ENCODE measurements at regions not wholly inside any gene's neighbourhood (a gene's known extent, or its start where the extent isn't known, plus 50 kb on each side); places are given as distances from the start of the nearest gene placed in this dataset.

DNA sequence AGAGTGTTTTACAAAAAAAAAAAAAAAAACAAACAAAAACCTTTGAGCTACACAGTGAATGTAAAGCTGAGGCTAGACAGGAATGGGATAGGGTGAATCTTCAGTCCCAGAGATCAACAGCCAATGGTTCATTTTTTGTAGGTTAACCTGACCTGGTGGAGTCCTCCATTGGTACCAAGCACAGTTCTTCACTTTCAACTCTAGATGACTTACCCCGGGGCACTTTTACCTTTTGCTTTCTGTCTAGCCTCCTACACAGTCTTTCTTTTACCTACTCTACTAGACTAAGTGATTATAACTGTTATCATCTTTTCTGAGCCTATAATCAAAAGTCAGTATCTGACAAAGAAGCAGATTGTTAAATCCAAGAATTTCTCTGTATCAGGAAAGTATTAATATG lies 50.9 kb downstream of the ANXA2R start:
- Histone ChIP-seq H3K27me3 (peaks cover 0 to 19% (median 5%) of the 10 kb centered on the region in 4 donors), H3K4me1 (peaks cover 13 to 34% (median 14%) of the 10 kb centered on the region in 4 donors), H3K36me3 (peaks cover 0 to 2% (median 0%) of the 10 kb centered on the region in 4 donors), H3K4me3 (no peak overlapping the region), H3K9me3 (peaks cover 0 to 8% (median 0%) of the 10 kb centered on the region in 4 donors), H3K27ac (no peak overlapping the region)
- TF ChIP-seq POLR2AphosphoS5 (IDR thresholded peaks at IDR 0.05): no peak
- no peak for TF ChIP-seq POLR2A (IDR thresholded peaks at IDR 0.05)
- no peak for TF ChIP-seq EP300 (IDR thresholded peaks at IDR 0.05)
- TF ChIP-seq, protein P1, sequence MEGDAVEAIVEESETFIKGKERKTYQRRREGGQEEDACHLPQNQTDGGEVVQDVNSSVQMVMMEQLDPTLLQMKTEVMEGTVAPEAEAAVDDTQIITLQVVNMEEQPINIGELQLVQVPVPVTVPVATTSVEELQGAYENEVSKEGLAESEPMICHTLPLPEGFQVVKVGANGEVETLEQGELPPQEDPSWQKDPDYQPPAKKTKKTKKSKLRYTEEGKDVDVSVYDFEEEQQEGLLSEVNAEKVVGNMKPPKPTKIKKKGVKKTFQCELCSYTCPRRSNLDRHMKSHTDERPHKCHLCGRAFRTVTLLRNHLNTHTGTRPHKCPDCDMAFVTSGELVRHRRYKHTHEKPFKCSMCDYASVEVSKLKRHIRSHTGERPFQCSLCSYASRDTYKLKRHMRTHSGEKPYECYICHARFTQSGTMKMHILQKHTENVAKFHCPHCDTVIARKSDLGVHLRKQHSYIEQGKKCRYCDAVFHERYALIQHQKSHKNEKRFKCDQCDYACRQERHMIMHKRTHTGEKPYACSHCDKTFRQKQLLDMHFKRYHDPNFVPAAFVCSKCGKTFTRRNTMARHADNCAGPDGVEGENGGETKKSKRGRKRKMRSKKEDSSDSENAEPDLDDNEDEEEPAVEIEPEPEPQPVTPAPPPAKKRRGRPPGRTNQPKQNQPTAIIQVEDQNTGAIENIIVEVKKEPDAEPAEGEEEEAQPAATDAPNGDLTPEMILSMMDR (IDR thresholded peaks at IDR 0.05): no peak
- 82 to 84% methylated on average over 1 of the region's 1 CpG for WGBS, 2 donors
- DNase-seq: no peak
- no peak for ATAC-seq (ENCODE audit: low FRiP score in 2 of 2)

DNA sequence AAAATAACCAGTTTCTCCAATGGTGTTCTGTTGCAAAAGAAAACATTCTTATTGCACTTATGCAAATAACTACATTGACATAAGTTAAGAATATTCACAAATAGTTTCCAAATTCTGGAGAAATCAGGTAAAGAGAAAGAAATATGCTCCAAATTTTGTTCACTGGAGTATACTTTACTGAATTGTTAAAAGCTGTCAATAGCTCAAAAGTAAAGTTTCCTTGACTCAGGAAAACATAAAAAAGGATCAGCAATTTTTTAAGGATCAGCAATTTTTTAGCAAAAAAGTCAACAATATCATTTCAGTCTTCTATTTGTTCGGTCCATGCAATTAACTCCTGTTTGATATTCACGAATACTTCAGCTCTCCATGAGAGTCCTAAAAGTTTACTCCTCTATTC lies 51.6 kb downstream of the ANXA2R start:
- Histone ChIP-seq H3K9me3 (peaks cover 0 to 4% (median 0%) of the 10 kb centered on the region in 4 donors), H3K4me3 (no peak overlapping the region), H3K27me3 (peaks cover 0 to 13% (median 5%) of the 10 kb centered on the region in 4 donors), H3K27ac (no peak overlapping the region), H3K36me3 (peaks cover 0 to 2% (median 0%) of the 10 kb centered on the region in 4 donors), H3K4me1 (peaks cover 13 to 36% (median 14%) of the 10 kb centered on the region in 4 donors)
- DNase-seq (no peak), ATAC-seq (ENCODE audit: low FRiP score in 2 of 2) (no peak)
- WGBS, 2 donors: 94 to 97% methylated on average over 2 of the region's 2 CpGs
- no peak for TF ChIP-seq POLR2AphosphoS5 (IDR thresholded peaks at IDR 0.05)
- TF ChIP-seq, protein P1 (IDR thresholded peaks at IDR 0.05): no peak
- no peak for TF ChIP-seq EP300 (IDR thresholded peaks at IDR 0.05)
- TF ChIP-seq POLR2A (IDR thresholded peaks at IDR 0.05): no peak

GRCh38 chr5:42985129-42986037 lies 54.7 kb downstream of the ANXA2R start:
- 75 to 85% methylated on average over 2 of the region's 2 CpGs for WGBS, 2 donors
- H3K9me3 ChIP-seq: no peaks in the 10 kb centered on the region
- TF ChIP-seq, protein P1 (IDR thresholded peaks at IDR 0.05): no peak
- TF ChIP-seq POLR2A (IDR thresholded peaks at IDR 0.05) (no peak), POLR2AphosphoS5 (IDR thresholded peaks at IDR 0.05) (no peak), EP300 (IDR thresholded peaks at IDR 0.05) (no peak)
- no peaks in the 10 kb centered on the region for H3K27me3 ChIP-seq
- H3K4me1 ChIP-seq: peaks cover 6 to 13% (median 8%) of the 10 kb centered on the region in 4 donors
- ATAC-seq (ENCODE audit: low FRiP score in 2 of 2): peak in 1 of 2 donors; percentile 56
- no peak for DNase-seq
- H3K27ac ChIP-seq: no peak overlapping the region
- no peak overlapping the region for H3K4me3 ChIP-seq
- peaks cover 0 to 2% (median 0%) of the 10 kb centered on the region in 4 donors for H3K36me3 ChIP-seq

- Histone ChIP-seq H3K4me1 (peaks cover 0 to 11% (median 2%) of the 10 kb centered on the region in 4 donors), H3K9me3 (no peaks in the 10 kb centered on the region), H3K36me3 (peaks cover 0 to 2% (median 0%) of the 10 kb centered on the region in 4 donors), H3K27me3 (no peaks in the 10 kb centered on the region), H3K4me3 (no peak overlapping the region), H3K27ac (no peak overlapping the region)
- TF ChIP-seq POLR2A (IDR thresholded peaks at IDR 0.05) (no peak), EP300 (IDR thresholded peaks at IDR 0.05) (no peak)
- TF ChIP-seq, protein P1 (IDR thresholded peaks at IDR 0.05): no peak
- no peak for ATAC-seq (ENCODE audit: low FRiP score in 2 of 2)
- DNase-seq: no peak
Measured at GRCh38 chr5:42984307-42984706, 55.8 kb downstream of the ANXA2R start.
